ENCODE measurements at regions not wholly inside any gene's neighbourhood (a gene's known extent, or its start where the extent isn't known, plus 50 kb on each side); places are given as distances from the start of the nearest gene placed in this dataset.

GRCh38 chr20:60691966-60692615, 560.0 kb upstream of the CDH4 start:
- no peak for TF ChIP-seq CTCF (IDR thresholded peaks at IDR 0.05; ENCODE audit: borderline replicate concordance, extremely low read depth, insufficient read depth)
- Histone ChIP-seq H3K27me3 (ENCODE audit: control insufficient read depth, insufficient read depth, low read length) (no peaks in the 10 kb centered on the region), H3K27ac (ENCODE audit: low read depth in 2 of 2, low read length in 2 of 2) (no peak overlapping the region), H3K9ac (ENCODE audit: low read length in 3 of 3) (no peak overlapping the region), H3K36me3 (ENCODE audit: control insufficient read depth in 2 of 3, insufficient read depth in 3 of 3, low read length in 3 of 3) (no peaks in the 10 kb centered on the region), H3K4me3 (ENCODE audit: low read length in 3 of 3) (no peak overlapping the region), H3K4me1 (ENCODE audit: control insufficient read depth in 2 of 3, insufficient read depth in 2 of 3, low read depth in 1 of 3, low read length in 3 of 3) (no peaks in the 10 kb centered on the region), H3K9me3 (ENCODE audit: control insufficient read depth in 2 of 3, insufficient read depth in 1 of 3, low read length in 3 of 3) (no peaks in the 10 kb centered on the region)
- DNase-seq (no peak), FAIRE-seq (no peak)
- intact Hi-C loops (cut with DNase I) = no loop called here

GRCh38 chr20:60693496-60694133, 558.4 kb upstream of the CDH4 start:
- Histone ChIP-seq H3K4me1 (ENCODE audit: control insufficient read depth in 2 of 3, insufficient read depth in 2 of 3, low read depth in 1 of 3, low read length in 3 of 3) (no peaks in the 10 kb centered on the region), H3K27ac (ENCODE audit: low read depth in 2 of 2, low read length in 2 of 2) (no peak overlapping the region), H3K36me3 (ENCODE audit: control insufficient read depth in 2 of 3, insufficient read depth in 3 of 3, low read length in 3 of 3) (no peaks in the 10 kb centered on the region), H3K27me3 (ENCODE audit: control insufficient read depth, insufficient read depth, low read length) (no peaks in the 10 kb centered on the region), H3K9me3 (ENCODE audit: control insufficient read depth in 2 of 3, insufficient read depth in 1 of 3, low read length in 3 of 3) (no peaks in the 10 kb centered on the region), H3K4me3 (ENCODE audit: low read length in 3 of 3) (no peak overlapping the region), H3K9ac (ENCODE audit: low read length in 3 of 3) (no peak overlapping the region)
- FAIRE-seq (no peak), DNase-seq (no peak)
- intact Hi-C loops (cut with DNase I) = no loop called here
- TF ChIP-seq CTCF (IDR thresholded peaks at IDR 0.05; ENCODE audit: borderline replicate concordance, extremely low read depth, insufficient read depth) = no peak

- no peak for FAIRE-seq
- Histone ChIP-seq H3K4me1 (ENCODE audit: control insufficient read depth in 2 of 3, insufficient read depth in 2 of 3, low read depth in 1 of 3, low read length in 3 of 3) (no peaks in the 10 kb centered on the region), H3K9ac (ENCODE audit: low read length in 3 of 3) (no peak overlapping the region), H3K9me3 (ENCODE audit: control insufficient read depth in 2 of 3, insufficient read depth in 1 of 3, low read length in 3 of 3) (no peaks in the 10 kb centered on the region), H3K27me3 (ENCODE audit: control insufficient read depth, insufficient read depth, low read length) (no peaks in the 10 kb centered on the region), H3K27ac (ENCODE audit: low read depth in 2 of 2, low read length in 2 of 2) (no peak overlapping the region), H3K36me3 (ENCODE audit: control insufficient read depth in 2 of 3, insufficient read depth in 3 of 3, low read length in 3 of 3) (no peaks in the 10 kb centered on the region), H3K4me3 (ENCODE audit: low read length in 3 of 3) (no peak overlapping the region)
- no peak for DNase-seq
- intact Hi-C loops (cut with DNase I) = no loop called here
- TF ChIP-seq CTCF (IDR thresholded peaks at IDR 0.05; ENCODE audit: borderline replicate concordance, extremely low read depth, insufficient read depth) = no peak
Observed at GRCh38 chr20:60694763-60695162, 557.3 kb upstream of the CDH4 start.

Measured in kidney (tissue), 13 donors.